HG02588 (cell line): ENCODE measurements at regions not wholly inside any gene's neighbourhood (a gene's known extent, or its start where the extent isn't known, plus 50 kb on each side); places are given as distances from the start of the nearest gene placed in this dataset.

Experiments
- ATAC-seq: cut with Tn5 transposase; IDR thresholded peaks from one replicate; pipeline ENCODE4 v1.9.1; 2021; ENCODE audit warnings: mild to moderate bottlenecking, moderate library complexity; ENCODE audit not compliant: unreplicated experiment

GRCh38 chr18:38886861-38887670, 1321.5 kb upstream of the CELF4 start:
- no peak for ATAC-seq

GRCh38 chr18:38886235-38886634, 1320.6 kb upstream of the CELF4 start:
- no peak for ATAC-seq

GRCh38 chr18:38884050-38884449, 1318.5 kb upstream of the CELF4 start:
- ATAC-seq, result no peak

GRCh38 chr18:38883111-38883510, 1317.5 kb upstream of the CELF4 start:
- ATAC-seq, result no peak

- no peak for ATAC-seq
Observed at GRCh38 chr18:38879871-38880270, 1314.3 kb upstream of the CELF4 start.

GRCh38 chr18:38872342-38872741, 1306.7 kb upstream of the CELF4 start:
- no peak for ATAC-seq

- ATAC-seq, result no peak
Observed at GRCh38 chr18:38868757-38869156, 1303.2 kb upstream of the CELF4 start.

- no peak for ATAC-seq
Observed at GRCh38 chr18:38867680-38868079, 1302.1 kb upstream of the CELF4 start.

GRCh38 chr18:38851526-38851925, 1285.9 kb upstream of the CELF4 start:
- no peak for ATAC-seq

- no peak for ATAC-seq
Observed at GRCh38 chr18:38847326-38847725, 1281.7 kb upstream of the CELF4 start.

- no peak for ATAC-seq
Observed at GRCh38 chr18:38843291-38843690, 1277.7 kb upstream of the CELF4 start.

- ATAC-seq, result no peak
Observed at GRCh38 chr18:38826247-38826646, 1260.6 kb upstream of the CELF4 start.

GRCh38 chr18:38811209-38811608, 1245.6 kb upstream of the CELF4 start:
- ATAC-seq, result no peak

- ATAC-seq, result no peak
Observed at GRCh38 chr18:38810789-38811188, 1245.2 kb upstream of the CELF4 start.

GRCh38 chr18:38807915-38808314, 1242.3 kb upstream of the CELF4 start:
- ATAC-seq, result no peak

- ATAC-seq, result no peak
Observed at GRCh38 chr18:38805256-38805655, 1239.7 kb upstream of the CELF4 start.

GRCh38 chr18:38801640-38802039, 1236.0 kb upstream of the CELF4 start:
- no peak for ATAC-seq

- no peak for ATAC-seq
Observed at GRCh38 chr18:38796762-38797161, 1231.2 kb upstream of the CELF4 start.

- no peak for ATAC-seq
Observed at GRCh38 chr18:38792731-38793130, 1227.1 kb upstream of the CELF4 start.

GRCh38 chr18:38790786-38791185, 1225.2 kb upstream of the CELF4 start:
- no peak for ATAC-seq

- no peak for ATAC-seq
Observed at GRCh38 chr18:38790303-38790702, 1224.7 kb upstream of the CELF4 start.

GRCh38 chr18:38789141-38789540, 1223.5 kb upstream of the CELF4 start:
- ATAC-seq, result no peak

- no peak for ATAC-seq
Observed at GRCh38 chr18:38786906-38787305, 1221.3 kb upstream of the CELF4 start.
